H9 (cell line): ENCODE measurements at regions not wholly inside any gene's neighbourhood (a gene's known extent, or its start where the extent isn't known, plus 50 kb on each side); places are given as distances from the start of the nearest gene placed in this dataset.

ENCODE experiments used
- DNase-seq: peaks from one replicate; pipeline ENCODE4 v3.0.0-alpha.2; 2017
- H2AFZ ChIP-seq: one replicate; pipeline ENCODE4 v1.6.1; 2013; ENCODE audit warnings: mild to moderate bottlenecking, low read length, control low read depth, moderate library complexity
- H2AK5ac ChIP-seq: 2 replicates; pipeline ENCODE4 v1.6.1; 2013; ENCODE audit warnings: low read length, control low read depth, mixed read lengths; ENCODE audit not compliant: insufficient read length
- H2BK120ac ChIP-seq: one replicate; pipeline ENCODE4 v1.6.1; 2013; ENCODE audit warnings: low read depth, mild to moderate bottlenecking, low read length, control low read depth, inconsistent platforms; ENCODE audit not compliant: poor library complexity, severe bottlenecking
- H2BK12ac ChIP-seq: 2 replicates; pipeline ENCODE4 v1.6.1; 2013; ENCODE audit warnings: low read length, control low read depth, mixed read lengths, low read depth; ENCODE audit not compliant: insufficient read length
- H2BK15ac ChIP-seq: 2 replicates; pipeline ENCODE4 v1.6.1; 2013; ENCODE audit warnings: low read depth, low read length, control low read depth
- H2BK20ac ChIP-seq: one replicate; pipeline ENCODE4 v1.6.1; 2013; ENCODE audit warnings: low read depth, mild to moderate bottlenecking, low read length, control low read depth, inconsistent platforms; ENCODE audit not compliant: poor library complexity, severe bottlenecking
- H2BK5ac ChIP-seq: 2 replicates; pipeline ENCODE4 v1.6.1; 2013; ENCODE audit warnings: low read length, control low read depth, mixed read lengths; ENCODE audit not compliant: insufficient read length
- H3K14ac ChIP-seq: 2 replicates; pipeline ENCODE4 v1.6.1; 2013; ENCODE audit warnings: low read length, control low read depth; ENCODE audit not compliant: insufficient read depth
- H3K18ac ChIP-seq: 2 replicates; pipeline ENCODE4 v1.6.1; 2013; ENCODE audit warnings: low read depth, mild to moderate bottlenecking, mixed read lengths, low read length, control low read depth; ENCODE audit not compliant: insufficient read length
- H3K23ac ChIP-seq: 2 replicates; pipeline ENCODE4 v1.6.1; 2013; ENCODE audit warnings: low read length, control low read depth, mixed read lengths, low read depth; ENCODE audit not compliant: insufficient read length
- H3K23me2 ChIP-seq: 2 replicates; pipeline ENCODE4 v1.6.1; 2013; ENCODE audit warnings: low read depth, mild to moderate bottlenecking, mixed read lengths, low read length, control low read depth; ENCODE audit not compliant: insufficient read length, poor library complexity, severe bottlenecking
- H3K27ac ChIP-seq: 2 replicates; pipeline ENCODE4 v1.5.1; 2013; ENCODE audit warnings: low read length, control low read depth, mixed read lengths, low read depth; ENCODE audit not compliant: insufficient read length
- H3K27me3 ChIP-seq: 2 replicates; pipeline ENCODE4 v1.6.1; 2013; ENCODE audit warnings: low read length, control low read depth, inconsistent platforms; ENCODE audit not compliant: insufficient read depth
- H3K4ac ChIP-seq: 2 replicates; pipeline ENCODE4 v1.6.1; 2013; ENCODE audit warnings: low read depth, mild to moderate bottlenecking, control low read depth, inconsistent platforms, low read length, moderate library complexity
- H3K4me1 ChIP-seq: 2 replicates; pipeline ENCODE4 v1.6.1; 2013; ENCODE audit warnings: low read length, control low read depth, inconsistent platforms; ENCODE audit not compliant: insufficient read depth
- H3K4me2 ChIP-seq: 2 replicates; pipeline ENCODE4 v1.6.1; 2013; ENCODE audit warnings: low read length, control low read depth, mixed read lengths; ENCODE audit not compliant: insufficient read length, insufficient read depth
- H3K56ac ChIP-seq: 2 replicates; pipeline ENCODE4 v1.6.1; 2013; ENCODE audit warnings: low read depth, mild to moderate bottlenecking, mixed read lengths, low read length, control low read depth; ENCODE audit not compliant: insufficient read length
- H3K79me1 ChIP-seq: 2 replicates; pipeline ENCODE4 v1.6.1; 2013; ENCODE audit warnings: low read depth, mild to moderate bottlenecking, moderate library complexity, low read length, control low read depth, inconsistent platforms; ENCODE audit not compliant: insufficient read depth, poor library complexity, severe bottlenecking
- H3K79me2 ChIP-seq: 2 replicates; pipeline ENCODE4 v1.6.1; 2013; ENCODE audit warnings: low read length, control low read depth, inconsistent platforms; ENCODE audit not compliant: insufficient read depth
- H3K9ac ChIP-seq: 2 replicates; pipeline ENCODE4 v1.6.1; 2013; ENCODE audit warnings: low read length, control low read depth, mixed read lengths; ENCODE audit not compliant: insufficient read length; ENCODE audit errors: extremely low read depth
- H3K9me3 ChIP-seq: one replicate; pipeline ENCODE4 v1.6.1; 2013; ENCODE audit warnings: low read depth, low read length, inconsistent platforms; ENCODE audit not compliant: control insufficient read depth
- H3T11ph ChIP-seq: one replicate; pipeline ENCODE4 v1.6.1; 2013; ENCODE audit warnings: mild to moderate bottlenecking, low read length, control low read depth, inconsistent platforms
- H4K20me1 ChIP-seq: one replicate; pipeline ENCODE4 v1.6.1; 2013; ENCODE audit not compliant: control insufficient read depth, insufficient read length, insufficient read depth
- H4K5ac ChIP-seq: 2 replicates; pipeline ENCODE4 v1.6.1; 2013; ENCODE audit warnings: low read depth, mild to moderate bottlenecking, mixed read lengths, low read length, control low read depth; ENCODE audit not compliant: insufficient read length
- H4K8ac ChIP-seq: replicated peaks from 2 replicates; pipeline ENCODE4 v1.6.1; 2013; ENCODE audit warnings: low read length, control low read depth, mixed read lengths, low read depth; ENCODE audit not compliant: insufficient read length
- H4K91ac ChIP-seq: 2 replicates; pipeline ENCODE4 v1.6.1; 2013; ENCODE audit warnings: low read depth, mild to moderate bottlenecking, moderate library complexity, mixed read lengths, low read length, control low read depth; ENCODE audit not compliant: insufficient read length
- H3K27ac Mint-ChIP-seq, 3 experiments: 2 replicates in 2 of 3; 3 replicates in 1 of 3; pipeline ENCODE4 v1.8.0; 2020 to 2021; ENCODE audit warnings: mixed read lengths in 3 of 3, mild to moderate bottlenecking in 1 of 3, moderate library complexity in 1 of 3
- H3K27me3 Mint-ChIP-seq: 2 replicates; pipeline ENCODE4 v1.8.0; 2021; ENCODE audit warnings: low read depth, mild to moderate bottlenecking, moderate library complexity, mixed read lengths
- H3K36me3 Mint-ChIP-seq, 3 experiments: 2 replicates in 2 of 3; 3 replicates in 1 of 3; pipeline ENCODE4 v1.8.0; 2020 to 2021; ENCODE audit warnings: low read depth in 3 of 3, mixed read lengths in 3 of 3; ENCODE audit not compliant: insufficient read depth in 1 of 3
- H3K4me1 Mint-ChIP-seq, 2 experiments: 2 replicates each; pipeline ENCODE4 v1.8.0; 2020; ENCODE audit warnings: mixed read lengths in 2 of 2
- H3K4me3 Mint-ChIP-seq, 2 experiments: 2 replicates in 1 of 2; 3 replicates in 1 of 2; pipeline ENCODE4 v1.8.0; 2020 to 2021; ENCODE audit warnings: mild to moderate bottlenecking in 2 of 2, mixed read lengths in 2 of 2, moderate library complexity in 1 of 2
- H3K9me3 Mint-ChIP-seq, 2 experiments: 2 replicates in 1 of 2; 3 replicates in 1 of 2; pipeline ENCODE4 v1.8.0; 2020; ENCODE audit warnings: mild to moderate bottlenecking in 2 of 2, mixed read lengths in 2 of 2, moderate library complexity in 1 of 2
- CTCF ChIP-seq: fragments of 200-600 bp; sonication (generic); conservative IDR thresholded peaks from 3 replicates; pipeline ENCODE4 v1.8.0; 2021; ENCODE audit warnings: antibody characterized with exemption, mild to moderate bottlenecking
- WGBS: extraction: QIAGEN DNeasy Blood & Tissue Kit; methylation state at CpG from one replicate; pipeline ENCODE4 v1.1.7; 2013; ENCODE audit warnings: missing lambda C conversion rate, low lambda C conversion rate, mixed read lengths; ENCODE audit not compliant: insufficient read length; ENCODE audit errors: extremely low coverage; 5-methylcytosine and 5-hydroxymethylcytosine counted together

DNA sequence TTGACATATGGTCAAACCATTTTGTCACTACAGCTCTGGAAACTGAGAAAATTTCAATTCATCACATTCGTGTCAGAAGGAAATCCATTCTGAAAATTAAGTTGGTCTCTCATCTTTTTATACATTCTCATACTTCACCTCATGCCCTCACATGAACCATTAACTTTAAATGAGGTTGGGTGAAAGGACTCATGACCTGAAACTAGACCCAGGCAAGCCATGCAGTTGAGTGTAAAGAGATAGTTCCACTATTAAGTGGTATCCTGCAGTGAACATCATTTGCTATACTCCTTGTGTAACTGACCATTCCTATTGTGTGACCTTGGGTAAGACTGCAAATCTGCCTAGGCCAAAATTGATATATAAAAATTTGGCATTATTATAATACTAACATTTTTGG, 299.6 kb upstream of the GRIN3A start:
- Histone ChIP-seq H3K4ac (no peak overlapping the region), H4K8ac (no peak overlapping the region), H2AK5ac (no peak overlapping the region), H3K79me1 (no peaks in the 10 kb centered on the region), H3K27me3 (no peaks in the 10 kb centered on the region), H2BK5ac (no peak overlapping the region), H4K91ac (no peak overlapping the region), H2BK15ac (no peak overlapping the region), H3K4me2 (no peak overlapping the region), H3K23me2 (no peaks in the 10 kb centered on the region), H2BK12ac (no peak overlapping the region), H3K79me2 (no peaks in the 10 kb centered on the region), H2BK120ac (no peak overlapping the region), H3K56ac (no peak overlapping the region), H3T11ph (no peak overlapping the region), H3K9ac (no peak overlapping the region), H3K9me3 (no peaks in the 10 kb centered on the region), H3K23ac (no peak overlapping the region), H3K18ac (no peak overlapping the region), H3K4me1 (no peaks in the 10 kb centered on the region), H4K5ac (no peak overlapping the region), H2BK20ac (no peak overlapping the region), H3K27ac (no peak overlapping the region), H3K14ac (no peak overlapping the region), H2AFZ (no peak overlapping the region), H4K20me1 (no peaks in the 10 kb centered on the region)
- no peaks in the 10 kb centered on the region for H3K9me3 Mint-ChIP-seq
- H3K4me3 Mint-ChIP-seq = no peak overlapping the region
- WGBS = no CpG with 5 or more reads among the region's 1 CpG
- H3K36me3 Mint-ChIP-seq = no peaks in the 10 kb centered on the region
- no peaks in the 10 kb centered on the region for H3K4me1 Mint-ChIP-seq
- no peak overlapping the region for H3K27ac Mint-ChIP-seq
- H3K27me3 Mint-ChIP-seq = no peaks in the 10 kb centered on the region; the same call in 1 of the 2 replicates
- no peak for DNase-seq
- TF ChIP-seq CTCF = no peak
